BJ (cell line): ENCODE measurements at regions not wholly inside any gene's neighbourhood (a gene's known extent, or its start where the extent isn't known, plus 50 kb on each side); places are given as distances from the start of the nearest gene placed in this dataset.
A peak's percentile ranks its signal among the peaks of the same experiment; 100 is the strongest.

Experiments used
- CTCF ChIA-PET: fragments of 350-600 bp; formaldehyde crosslinking; extraction: SDS; loops from one replicate; lab custom pipeline; 2021; ENCODE audit warnings: antibody characterized with exemption, inconsistent platforms; lab: Yijun Ruan, JAX
- POLR2A ChIA-PET: fragments of 300-600 bp; sonication (Branson Sonifier 250); formaldehyde crosslinking; extraction: SDS; loops from one replicate; lab custom pipeline; 2021; ENCODE audit warnings: antibody characterized with exemption; lab: Charles Lee
- DNase-seq: peaks from one replicate; pipeline ENCODE4 v3.0.0-alpha.2; 2011; ENCODE audit warnings: low read depth
- H3K27me3 ChIP-seq: 2 replicates; pipeline ENCODE4 v1.6.0; 2011; ENCODE audit warnings: low read length; ENCODE audit not compliant: control insufficient read depth, insufficient read depth
- H3K36me3 ChIP-seq: 2 replicates; pipeline ENCODE4 v1.5.1; 2011; ENCODE audit warnings: low read length; ENCODE audit not compliant: control insufficient read depth, insufficient read depth
- H3K4me3 ChIP-seq: 2 replicates; pipeline ENCODE4 v1.5.1; 2011; ENCODE audit warnings: low read depth, mild to moderate bottlenecking, control low read depth, low read length
- CTCF ChIP-seq: IDR thresholded peaks from 2 replicates; pipeline ENCODE4 v1.5.1; 2011; ENCODE audit warnings: low read depth, mild to moderate bottlenecking, control low read depth, inconsistent platforms, low read length, moderate library complexity; ENCODE audit not compliant: insufficient read depth

GRCh38 chr3:74537164-74537563 lies 77.3 kb downstream of the CNTN3 start:
- TF ChIP-seq CTCF, result no peak
- ChIA-PET POLR2A (no interaction called here), CTCF (no interaction called here)
- no peaks in the 10 kb centered on the region for H3K27me3 ChIP-seq
- peak; percentile 25 for DNase-seq
- H3K4me3 ChIP-seq, result no peak overlapping the region
- no peaks in the 10 kb centered on the region for H3K36me3 ChIP-seq

- no peak for TF ChIP-seq CTCF
- DNase-seq, result no peak
- Histone ChIP-seq H3K27me3 (no peaks in the 10 kb centered on the region), H3K4me3 (no peak overlapping the region), H3K36me3 (no peaks in the 10 kb centered on the region)
- POLR2A ChIA-PET, result no interaction called here
- CTCF ChIA-PET, result no interaction called here
These were observed 79.2 kb downstream of the CNTN3 start for GRCh38 chr3:74535281-74535680.

- Histone ChIP-seq H3K36me3 (no peaks in the 10 kb centered on the region), H3K27me3 (no peaks in the 10 kb centered on the region), H3K4me3 (no peak overlapping the region)
- no peak for TF ChIP-seq CTCF
- ChIA-PET CTCF (no interaction called here), POLR2A (no interaction called here)
- DNase-seq, result no peak
These were observed 79.8 kb downstream of the CNTN3 start for GRCh38 chr3:74534611-74535010.

GRCh38 chr3:74532446-74532845 lies 82.0 kb downstream of the CNTN3 start:
- Histone ChIP-seq H3K36me3 (no peaks in the 10 kb centered on the region), H3K27me3 (no peaks in the 10 kb centered on the region), H3K4me3 (no peak overlapping the region)
- no peak for TF ChIP-seq CTCF
- ChIA-PET POLR2A (interaction anchor here (0.7 kb wide), 1 partner anchor 766 kb away, joined by 4 read pairs; no protein-coding TSS in a partner anchor), CTCF (interaction anchor here (1.0 kb wide), 1 partner anchor 96 kb away, joined by 3 read pairs; no protein-coding TSS in a partner anchor)
- peak; percentile 58 for DNase-seq

- no peaks in the 10 kb centered on the region for H3K36me3 ChIP-seq
- no peak overlapping the region for H3K4me3 ChIP-seq
- CTCF ChIA-PET, result no interaction called here
- TF ChIP-seq CTCF, result no peak
- no peak for DNase-seq
- H3K27me3 ChIP-seq, result no peaks in the 10 kb centered on the region
- POLR2A ChIA-PET, result no interaction called here
These were observed 83.0 kb downstream of the CNTN3 start for GRCh38 chr3:74531491-74531890.
